Erythroblast (primary cell): ENCODE measurements at regions not wholly inside any gene's neighbourhood (a gene's known extent, or its start where the extent isn't known, plus 50 kb on each side); places are given as distances from the start of the nearest gene placed in this dataset.

ENCODE experiments used
- DNase-seq, 2 experiments: peaks; one replicate each; lab custom pipeline; 2025; lab: John Stamatoyannopoulos, UW
- GATA1 ChIP-seq: IDR thresholded peaks from 2 replicates; pipeline ENCODE4 v1.6.1; 2011; ENCODE audit warnings: low read depth, mild to moderate bottlenecking, control low read depth, low read length, moderate library complexity
- POLR2A ChIP-seq: IDR thresholded peaks from 2 replicates; pipeline ENCODE4 v1.6.1; 2011; ENCODE audit warnings: mild to moderate bottlenecking, low read length

GRCh38 chr1:11355559-11356475, 82.8 kb downstream of the UBIAD1 start:
- no peak for DNase-seq
- no peak for TF ChIP-seq POLR2A
- no peak for TF ChIP-seq GATA1

GRCh38 chr1:11357276-11357675, 84.3 kb downstream of the UBIAD1 start:
- no peak for DNase-seq
- TF ChIP-seq POLR2A = no peak
- TF ChIP-seq GATA1 = no peak

GRCh38 chr1:11358984-11359383, 86.0 kb downstream of the UBIAD1 start:
- TF ChIP-seq GATA1 (no peak), POLR2A (no peak)
- DNase-seq = no peak

GRCh38 chr1:11362547-11363021, 89.6 kb downstream of the UBIAD1 start:
- DNase-seq = no peak
- TF ChIP-seq POLR2A = no peak
- no peak for TF ChIP-seq GATA1

DNA sequence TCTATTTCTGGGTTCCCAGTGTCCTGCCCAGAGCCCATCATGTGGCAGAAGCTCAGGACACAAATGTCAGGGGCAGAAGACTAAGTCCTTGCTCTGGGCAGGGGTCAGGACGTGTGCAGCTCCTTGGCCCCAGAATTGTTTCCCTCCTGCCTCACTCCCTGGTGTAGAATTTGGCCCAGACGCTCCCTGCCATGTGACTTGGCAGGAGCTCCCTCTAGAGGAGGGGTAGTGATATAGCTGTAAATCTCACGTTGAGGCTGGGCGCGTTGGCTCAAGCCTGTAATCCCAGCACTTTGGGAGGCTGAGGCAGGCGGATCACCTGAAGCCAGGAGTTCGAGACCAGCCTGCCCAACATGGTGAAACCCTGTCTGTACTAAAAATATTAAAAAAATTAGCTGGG, 91.2 kb downstream of the UBIAD1 start:
- TF ChIP-seq GATA1 = no peak
- no peak for TF ChIP-seq POLR2A
- DNase-seq = peak; percentile 30 to 64

- DNase-seq = no peak
- TF ChIP-seq POLR2A (no peak), GATA1 (no peak)
These were observed 92.9 kb downstream of the UBIAD1 start for GRCh38 chr1:11365744-11366387.

DNA sequence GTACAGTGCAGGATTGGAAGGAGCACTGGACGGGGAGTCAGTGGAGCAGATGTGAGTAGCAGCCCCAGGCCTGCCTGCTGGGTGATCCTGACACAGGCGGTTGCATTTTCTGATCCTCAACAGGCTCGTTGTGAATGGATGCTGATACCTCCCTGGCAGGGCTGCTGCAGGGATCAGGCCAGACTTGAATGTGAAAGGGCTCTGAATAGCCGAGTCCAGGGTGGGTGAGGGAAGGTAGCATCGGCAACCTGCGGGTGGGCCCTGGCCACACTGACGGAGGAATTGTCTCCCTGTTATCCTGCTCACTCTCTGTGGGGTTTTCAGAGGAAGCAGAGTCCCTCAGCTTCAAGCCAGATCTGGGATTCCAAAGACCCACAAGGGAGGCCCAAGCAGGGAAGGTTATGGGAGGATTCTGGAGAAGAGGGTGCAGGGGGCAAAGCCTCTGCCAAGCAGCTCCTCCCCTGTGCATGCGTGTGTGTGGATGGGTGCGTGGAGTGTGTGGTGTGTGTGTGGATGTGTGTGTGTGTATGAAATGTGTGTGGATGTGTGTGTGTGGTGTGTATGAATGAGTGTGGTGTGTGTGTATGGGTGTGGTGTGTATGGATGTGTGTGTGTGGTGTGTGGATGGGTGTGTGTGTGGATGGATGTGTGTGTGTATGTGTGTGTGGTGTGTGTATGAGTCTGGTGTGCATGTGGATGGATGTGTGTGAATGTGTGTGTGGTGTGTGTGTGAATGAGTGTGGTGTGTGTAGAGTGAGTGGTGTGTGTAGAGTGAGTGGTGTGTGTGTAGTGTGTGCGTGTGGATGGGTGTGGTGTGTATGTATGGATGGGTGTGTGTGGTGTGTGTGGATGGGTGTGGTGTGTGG, 100.3 kb downstream of the UBIAD1 start:
- TF ChIP-seq GATA1 (no peak), POLR2A (no peak)
- no peak for DNase-seq

- TF ChIP-seq GATA1 (no peak), POLR2A (no peak)
- peak; percentile 10 to 48 for DNase-seq
These were observed 101.1 kb downstream of the UBIAD1 start for GRCh38 chr1:11373895-11374747.

DNA sequence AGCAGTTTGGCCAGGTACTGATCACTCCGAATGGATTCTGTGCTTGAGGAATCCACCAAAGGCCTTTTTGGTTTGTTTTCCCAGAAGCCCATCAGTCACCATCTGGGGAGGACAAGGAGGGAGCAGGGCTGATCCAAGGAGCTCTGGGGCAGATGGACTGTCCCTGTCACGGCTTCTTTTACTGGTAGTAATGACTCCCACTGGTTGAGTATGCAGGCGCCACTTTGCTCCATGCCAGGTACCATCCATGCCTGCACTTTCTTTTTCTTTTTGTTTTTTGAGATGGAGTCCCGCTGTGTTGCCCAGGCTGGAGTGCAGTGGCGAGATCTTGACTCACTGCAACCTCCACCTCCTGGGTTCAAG, 101.7 kb downstream of the UBIAD1 start:
- TF ChIP-seq POLR2A = no peak
- TF ChIP-seq GATA1 = no peak
- no peak for DNase-seq

GRCh38 chr1:11377001-11377583, 101.9 kb upstream of the DISP3 start:
- no peak for TF ChIP-seq GATA1
- no peak for TF ChIP-seq POLR2A

GRCh38 chr1:11377954-11378353, 101.0 kb upstream of the DISP3 start:
- no peak for DNase-seq
- TF ChIP-seq GATA1 (no peak), POLR2A (no peak)

More at GRCh38 chr1:11377001-11377583, 101.9 kb upstream of the DISP3 start:
- no peak for DNase-seq

DNA sequence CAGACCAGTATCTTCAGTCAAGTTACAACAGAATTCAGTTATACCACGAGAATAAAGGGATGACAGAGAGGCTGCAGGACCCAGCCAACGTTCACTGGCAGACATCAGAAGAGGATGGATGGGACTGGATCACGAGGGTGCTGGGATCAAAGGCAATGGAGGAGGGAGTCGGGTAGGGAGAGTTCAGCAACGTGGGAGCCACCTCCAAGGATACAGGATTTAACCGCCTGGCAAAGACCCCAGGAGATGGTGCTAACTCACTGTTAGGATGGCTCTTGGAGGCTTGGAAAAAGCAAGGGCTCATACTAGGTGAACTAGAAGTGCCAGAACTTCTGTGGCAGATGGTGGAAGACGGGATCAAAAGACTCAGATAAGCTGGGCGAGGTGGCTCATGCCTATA, 99.1 kb upstream of the DISP3 start:
- TF ChIP-seq POLR2A = no peak
- no peak for TF ChIP-seq GATA1
- no peak for DNase-seq
